ENCODE measurements at regions not wholly inside any gene's neighbourhood (a gene's known extent, or its start where the extent isn't known, plus 50 kb on each side); places are given as distances from the start of the nearest gene placed in this dataset.

DNA sequence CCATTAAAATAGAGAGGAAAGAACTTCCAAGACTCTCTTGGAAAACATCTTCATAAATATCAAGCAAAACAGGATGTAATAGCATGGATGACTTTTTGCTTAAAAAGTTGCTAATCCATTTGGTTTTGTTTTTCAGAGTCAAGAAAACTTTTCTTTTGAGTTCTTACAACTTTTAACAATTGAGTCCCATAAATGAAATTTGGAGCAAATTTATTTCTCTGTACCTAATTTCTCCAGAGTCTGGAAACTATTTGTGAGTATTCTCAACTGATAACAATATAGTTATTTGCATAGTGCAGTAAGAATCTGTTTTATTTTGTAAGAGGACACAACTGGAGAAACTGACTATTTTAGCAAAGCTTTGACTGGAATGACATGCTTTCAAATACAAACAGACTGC lies 606.3 kb upstream of the IGFBP3 start:
- H3K36me3 ChIP-seq (ENCODE audit: low read depth, missing control alignments): no peaks in the 10 kb centered on the region
- no peaks in the 10 kb centered on the region for H3K4me1 ChIP-seq
- no peak overlapping the region for H3K27ac ChIP-seq
- no peak for DNase-seq
- TF ChIP-seq POLR2A (IDR thresholded peaks at IDR 0.05): no peak
- TF ChIP-seq, protein P1, sequence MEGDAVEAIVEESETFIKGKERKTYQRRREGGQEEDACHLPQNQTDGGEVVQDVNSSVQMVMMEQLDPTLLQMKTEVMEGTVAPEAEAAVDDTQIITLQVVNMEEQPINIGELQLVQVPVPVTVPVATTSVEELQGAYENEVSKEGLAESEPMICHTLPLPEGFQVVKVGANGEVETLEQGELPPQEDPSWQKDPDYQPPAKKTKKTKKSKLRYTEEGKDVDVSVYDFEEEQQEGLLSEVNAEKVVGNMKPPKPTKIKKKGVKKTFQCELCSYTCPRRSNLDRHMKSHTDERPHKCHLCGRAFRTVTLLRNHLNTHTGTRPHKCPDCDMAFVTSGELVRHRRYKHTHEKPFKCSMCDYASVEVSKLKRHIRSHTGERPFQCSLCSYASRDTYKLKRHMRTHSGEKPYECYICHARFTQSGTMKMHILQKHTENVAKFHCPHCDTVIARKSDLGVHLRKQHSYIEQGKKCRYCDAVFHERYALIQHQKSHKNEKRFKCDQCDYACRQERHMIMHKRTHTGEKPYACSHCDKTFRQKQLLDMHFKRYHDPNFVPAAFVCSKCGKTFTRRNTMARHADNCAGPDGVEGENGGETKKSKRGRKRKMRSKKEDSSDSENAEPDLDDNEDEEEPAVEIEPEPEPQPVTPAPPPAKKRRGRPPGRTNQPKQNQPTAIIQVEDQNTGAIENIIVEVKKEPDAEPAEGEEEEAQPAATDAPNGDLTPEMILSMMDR (IDR thresholded peaks at IDR 0.05): no peak
- H3K27me3 ChIP-seq: no peaks in the 10 kb centered on the region
- H3K9me3 ChIP-seq: no peaks in the 10 kb centered on the region
- intact Hi-C loops (cut with DNase I; ENCODE audit: low total_unique reads): no loop called here
- no peak overlapping the region for H3K4me3 ChIP-seq

DNA sequence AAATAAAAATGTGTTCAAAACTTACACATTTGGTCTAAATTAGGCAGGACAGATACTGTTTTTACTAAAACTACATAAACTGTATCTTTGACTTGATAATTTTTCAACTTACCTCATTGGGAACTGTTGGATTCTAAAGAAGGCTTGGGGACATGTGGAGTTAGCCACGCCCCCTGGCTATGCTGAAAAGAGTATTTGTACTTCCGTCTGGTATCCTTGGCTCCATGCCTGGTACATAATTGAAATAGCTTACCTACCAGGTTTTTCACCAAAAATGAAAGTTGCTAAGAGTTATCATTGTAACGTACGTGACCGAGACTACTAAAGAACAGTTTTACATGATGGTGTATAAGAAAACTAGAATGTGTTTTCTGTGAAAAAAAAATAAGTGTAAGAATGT lies 604.8 kb upstream of the IGFBP3 start:
- H3K4me1 ChIP-seq: no peaks in the 10 kb centered on the region
- H3K9me3 ChIP-seq: no peaks in the 10 kb centered on the region
- no peak overlapping the region for H3K4me3 ChIP-seq
- no peaks in the 10 kb centered on the region for H3K27me3 ChIP-seq
- no peaks in the 10 kb centered on the region for H3K36me3 ChIP-seq (ENCODE audit: low read depth, missing control alignments)
- no peak for DNase-seq
- WGBS, 2 donors: 85 to 90% methylated on average over 5 of the region's 5 CpGs
- intact Hi-C loops (cut with DNase I; ENCODE audit: low total_unique reads): no loop called here
- TF ChIP-seq, protein P1 (IDR thresholded peaks at IDR 0.05): no peak
- no peak for TF ChIP-seq POLR2A (IDR thresholded peaks at IDR 0.05)
- no peak overlapping the region for H3K27ac ChIP-seq

DNA sequence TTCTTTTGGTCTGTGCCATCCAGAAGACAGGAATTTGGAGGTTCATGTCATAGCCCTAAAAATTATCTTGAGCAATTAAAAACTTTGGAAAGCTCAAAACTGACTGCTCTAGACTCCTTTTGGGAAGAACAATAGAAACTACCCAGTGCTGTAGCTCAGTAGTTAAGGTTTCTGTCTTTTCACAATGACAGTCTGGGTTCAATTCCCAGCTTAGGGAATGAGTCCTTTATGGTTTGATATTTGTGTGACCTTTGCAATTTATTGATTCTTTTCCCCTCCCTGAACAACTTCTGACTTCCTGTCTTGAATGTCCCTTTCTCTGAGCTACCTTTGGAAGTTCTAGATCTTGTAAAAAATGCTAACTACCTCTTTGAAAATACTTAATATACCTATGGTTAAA lies 603.3 kb upstream of the IGFBP3 start:
- H3K4me1 ChIP-seq: no peaks in the 10 kb centered on the region
- H3K27me3 ChIP-seq: no peaks in the 10 kb centered on the region
- H3K36me3 ChIP-seq (ENCODE audit: low read depth, missing control alignments): no peaks in the 10 kb centered on the region
- no peak for TF ChIP-seq POLR2A (IDR thresholded peaks at IDR 0.05)
- TF ChIP-seq, protein P1 (IDR thresholded peaks at IDR 0.05): no peak
- H3K4me3 ChIP-seq: no peak overlapping the region
- H3K27ac ChIP-seq: no peak overlapping the region
- intact Hi-C loops (cut with DNase I; ENCODE audit: low total_unique reads): no loop called here
- H3K9me3 ChIP-seq: no peaks in the 10 kb centered on the region
- DNase-seq: no peak

DNA sequence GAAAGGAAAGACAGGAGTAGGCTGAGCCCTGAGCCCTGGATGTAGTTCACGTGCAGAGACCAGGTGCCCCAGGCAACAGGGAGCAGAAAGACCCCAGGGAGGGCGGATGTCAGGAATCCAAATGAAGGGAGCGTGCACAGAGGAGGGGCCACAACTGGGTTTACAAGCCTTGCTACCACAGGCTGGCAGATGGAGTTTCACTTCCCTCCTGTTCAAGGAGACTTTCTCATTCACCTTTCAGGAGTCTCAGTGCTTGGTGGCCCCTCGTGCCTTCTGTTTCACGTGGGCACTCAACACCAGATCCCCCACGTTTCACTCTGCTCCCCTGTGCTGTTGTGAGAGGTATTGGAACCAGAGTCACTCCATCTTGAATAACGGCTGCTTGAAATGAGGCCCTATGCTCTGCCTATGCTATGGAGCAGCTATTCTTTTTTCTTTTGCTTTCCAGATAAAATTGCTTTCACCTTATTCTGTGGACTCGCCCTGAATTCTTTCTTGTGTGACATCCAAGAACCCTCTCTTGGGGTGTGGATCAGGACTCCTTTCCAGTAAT lies 601.4 kb upstream of the IGFBP3 start:
- no peak overlapping the region for H3K4me3 ChIP-seq
- H3K27me3 ChIP-seq: no peaks in the 10 kb centered on the region
- H3K9me3 ChIP-seq: no peaks in the 10 kb centered on the region
- H3K36me3 ChIP-seq (ENCODE audit: low read depth, missing control alignments): no peaks in the 10 kb centered on the region
- TF ChIP-seq, protein P1 (IDR thresholded peaks at IDR 0.05): no peak
- TF ChIP-seq POLR2A (IDR thresholded peaks at IDR 0.05): no peak
- no peak for DNase-seq
- WGBS, 2 donors: 89 to 93% methylated on average over 8 of the region's 8 CpGs
- H3K27ac ChIP-seq: no peak overlapping the region
- intact Hi-C loops (cut with DNase I; ENCODE audit: low total_unique reads): no loop called here
- no peaks in the 10 kb centered on the region for H3K4me1 ChIP-seq

DNA sequence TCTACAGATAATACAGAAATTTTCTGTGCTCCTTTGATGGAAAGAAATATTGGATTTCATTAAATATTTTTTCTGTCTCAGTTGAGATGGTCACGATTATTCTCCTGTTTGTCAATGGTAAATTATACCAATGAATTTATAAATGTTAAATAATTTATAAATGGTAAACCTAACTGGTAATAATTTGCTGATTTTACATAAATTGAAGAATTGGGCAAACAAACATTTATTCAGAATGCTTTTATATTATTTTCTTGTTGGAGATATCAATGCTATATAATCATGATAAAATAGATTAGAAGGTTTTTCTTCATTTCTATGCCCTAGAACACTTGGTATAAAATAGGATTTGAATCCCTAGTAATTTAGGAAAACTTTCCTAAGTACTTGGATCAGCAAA lies 597.6 kb upstream of the IGFBP3 start:
- Histone ChIP-seq H3K4me1 (no peaks in the 10 kb centered on the region), H3K36me3 (ENCODE audit: low read depth, missing control alignments) (no peaks in the 10 kb centered on the region), H3K27me3 (no peaks in the 10 kb centered on the region), H3K9me3 (no peaks in the 10 kb centered on the region), H3K27ac (no peak overlapping the region), H3K4me3 (no peak overlapping the region)
- intact Hi-C loops (cut with DNase I; ENCODE audit: low total_unique reads): no loop called here
- DNase-seq: no peak
- TF ChIP-seq POLR2A (IDR thresholded peaks at IDR 0.05): no peak
- TF ChIP-seq, protein P1 (IDR thresholded peaks at IDR 0.05): no peak
- 92 to 95% methylated on average over 1 of the region's 1 CpG for WGBS, 2 donors
